ENCODE measurements at regions not wholly inside any gene's neighbourhood (a gene's known extent, or its start where the extent isn't known, plus 50 kb on each side); places are given as distances from the start of the nearest gene placed in this dataset.

- no peaks in the 10 kb centered on the region for H3K4me1 ChIP-seq (ENCODE audit: insufficient read depth, low read length)
- no peak overlapping the region for H3K4me3 ChIP-seq (ENCODE audit: low read length)
- no peaks in the 10 kb centered on the region for H3K27me3 ChIP-seq (ENCODE audit: insufficient read depth, low read length)
- H3K9me3 ChIP-seq (ENCODE audit: low read depth, low read length), result no peaks in the 10 kb centered on the region
Measured at GRCh38 chr12:89895591-89895990, 187.0 kb upstream of the ATP2B1 start.

GRCh38 chr12:89895101-89895500 is 186.5 kb upstream of the ATP2B1 start:
- Histone ChIP-seq H3K9me3 (ENCODE audit: low read depth, low read length) (no peaks in the 10 kb centered on the region), H3K4me1 (ENCODE audit: insufficient read depth, low read length) (no peaks in the 10 kb centered on the region), H3K27me3 (ENCODE audit: insufficient read depth, low read length) (no peaks in the 10 kb centered on the region), H3K4me3 (ENCODE audit: low read length) (no peak overlapping the region)

GRCh38 chr12:89893972-89894706 is 185.5 kb upstream of the ATP2B1 start:
- no peak overlapping the region for H3K4me3 ChIP-seq (ENCODE audit: low read length)
- H3K4me1 ChIP-seq (ENCODE audit: insufficient read depth, low read length), result no peaks in the 10 kb centered on the region
- H3K9me3 ChIP-seq (ENCODE audit: low read depth, low read length), result no peaks in the 10 kb centered on the region
- H3K27me3 ChIP-seq (ENCODE audit: insufficient read depth, low read length), result no peaks in the 10 kb centered on the region

- Histone ChIP-seq H3K9me3 (ENCODE audit: low read depth, low read length) (no peaks in the 10 kb centered on the region), H3K4me3 (ENCODE audit: low read length) (no peak overlapping the region), H3K27me3 (ENCODE audit: insufficient read depth, low read length) (no peaks in the 10 kb centered on the region), H3K4me1 (ENCODE audit: insufficient read depth, low read length) (no peaks in the 10 kb centered on the region)
Measured at GRCh38 chr12:89892436-89892835, 183.8 kb upstream of the ATP2B1 start.

- Histone ChIP-seq H3K27me3 (ENCODE audit: insufficient read depth, low read length) (no peaks in the 10 kb centered on the region), H3K4me3 (ENCODE audit: low read length) (no peak overlapping the region), H3K4me1 (ENCODE audit: insufficient read depth, low read length) (no peaks in the 10 kb centered on the region), H3K9me3 (ENCODE audit: low read depth, low read length) (no peaks in the 10 kb centered on the region)
Measured at GRCh38 chr12:89891933-89892332, 183.3 kb upstream of the ATP2B1 start.

- no peaks in the 10 kb centered on the region for H3K4me1 ChIP-seq (ENCODE audit: insufficient read depth, low read length)
- no peaks in the 10 kb centered on the region for H3K27me3 ChIP-seq (ENCODE audit: insufficient read depth, low read length)
- no peak overlapping the region for H3K4me3 ChIP-seq (ENCODE audit: low read length)
- no peaks in the 10 kb centered on the region for H3K9me3 ChIP-seq (ENCODE audit: low read depth, low read length)
Measured at GRCh38 chr12:89890161-89890560, 181.5 kb upstream of the ATP2B1 start.

- no peaks in the 10 kb centered on the region for H3K9me3 ChIP-seq (ENCODE audit: low read depth, low read length)
- no peak overlapping the region for H3K4me3 ChIP-seq (ENCODE audit: low read length)
- H3K4me1 ChIP-seq (ENCODE audit: insufficient read depth, low read length), result no peaks in the 10 kb centered on the region
- H3K27me3 ChIP-seq (ENCODE audit: insufficient read depth, low read length), result no peaks in the 10 kb centered on the region
Measured at GRCh38 chr12:89889062-89889461, 180.4 kb upstream of the ATP2B1 start.

GRCh38 chr12:89884952-89885351 is 176.3 kb upstream of the ATP2B1 start:
- H3K9me3 ChIP-seq (ENCODE audit: low read depth, low read length), result no peaks in the 10 kb centered on the region
- no peak overlapping the region for H3K4me3 ChIP-seq (ENCODE audit: low read length)
- no peaks in the 10 kb centered on the region for H3K27me3 ChIP-seq (ENCODE audit: insufficient read depth, low read length)
- peaks cover 20% of the 10 kb centered on the region for H3K4me1 ChIP-seq (ENCODE audit: insufficient read depth, low read length)

GRCh38 chr12:89884416-89884898 is 175.8 kb upstream of the ATP2B1 start:
- Histone ChIP-seq H3K9me3 (ENCODE audit: low read depth, low read length) (no peaks in the 10 kb centered on the region), H3K27me3 (ENCODE audit: insufficient read depth, low read length) (no peaks in the 10 kb centered on the region), H3K4me1 (ENCODE audit: insufficient read depth, low read length) (peaks cover 20% of the 10 kb centered on the region), H3K4me3 (ENCODE audit: low read length) (no peak overlapping the region)

GRCh38 chr12:89883630-89884389 is 175.2 kb upstream of the ATP2B1 start:
- Histone ChIP-seq H3K4me3 (ENCODE audit: low read length) (no peak overlapping the region), H3K9me3 (ENCODE audit: low read depth, low read length) (no peaks in the 10 kb centered on the region), H3K4me1 (ENCODE audit: insufficient read depth, low read length) (peaks cover 24% of the 10 kb centered on the region), H3K27me3 (ENCODE audit: insufficient read depth, low read length) (no peaks in the 10 kb centered on the region)

GRCh38 chr12:89882792-89883191 is 174.2 kb upstream of the ATP2B1 start:
- Histone ChIP-seq H3K4me3 (ENCODE audit: low read length) (no peak overlapping the region), H3K27me3 (ENCODE audit: insufficient read depth, low read length) (no peaks in the 10 kb centered on the region), H3K4me1 (ENCODE audit: insufficient read depth, low read length) (peaks cover 24% of the 10 kb centered on the region), H3K9me3 (ENCODE audit: low read depth, low read length) (no peaks in the 10 kb centered on the region)

- Histone ChIP-seq H3K9me3 (ENCODE audit: low read depth, low read length) (no peaks in the 10 kb centered on the region), H3K4me3 (ENCODE audit: low read length) (no peak overlapping the region), H3K27me3 (ENCODE audit: insufficient read depth, low read length) (no peaks in the 10 kb centered on the region), H3K4me1 (ENCODE audit: insufficient read depth, low read length) (peaks cover 24% of the 10 kb centered on the region)
Measured at GRCh38 chr12:89882050-89882449, 173.4 kb upstream of the ATP2B1 start.

GRCh38 chr12:89880690-89881350 is 172.2 kb upstream of the ATP2B1 start:
- Histone ChIP-seq H3K4me1 (ENCODE audit: insufficient read depth, low read length) (peaks cover 24% of the 10 kb centered on the region), H3K27me3 (ENCODE audit: insufficient read depth, low read length) (no peaks in the 10 kb centered on the region), H3K4me3 (ENCODE audit: low read length) (no peak overlapping the region), H3K9me3 (ENCODE audit: low read depth, low read length) (no peaks in the 10 kb centered on the region)

- H3K27me3 ChIP-seq (ENCODE audit: insufficient read depth, low read length), result no peaks in the 10 kb centered on the region
- no peak overlapping the region for H3K4me3 ChIP-seq (ENCODE audit: low read length)
- peaks cover 24% of the 10 kb centered on the region for H3K4me1 ChIP-seq (ENCODE audit: insufficient read depth, low read length)
- no peaks in the 10 kb centered on the region for H3K9me3 ChIP-seq (ENCODE audit: low read depth, low read length)
Measured at GRCh38 chr12:89879766-89880165, 171.1 kb upstream of the ATP2B1 start.

- Histone ChIP-seq H3K9me3 (ENCODE audit: low read depth, low read length) (no peaks in the 10 kb centered on the region), H3K4me3 (ENCODE audit: low read length) (no peak overlapping the region), H3K4me1 (ENCODE audit: insufficient read depth, low read length) (peaks cover 24% of the 10 kb centered on the region), H3K27me3 (ENCODE audit: insufficient read depth, low read length) (no peaks in the 10 kb centered on the region)
Measured at GRCh38 chr12:89878950-89879349, 170.3 kb upstream of the ATP2B1 start.

All from mononuclear cell (primary cell).